Pancreas (tissue), 10 donors: ENCODE measurements at regions not wholly inside any gene's neighbourhood (a gene's known extent, or its start where the extent isn't known, plus 50 kb on each side); places are given as distances from the start of the nearest gene placed in this dataset.

Experiments
- ATAC-seq, 4 donors: fragments of 200-7000 bp; cut with Tn5 transposase; one replicate each; pipeline versions ENCODE4 v1.8.0 to v1.9.1; 2020; ENCODE audit warnings: mild to moderate bottlenecking in 4 of 4, moderate library complexity in 4 of 4
- DNase-seq, 6 donors: peaks; one replicate each; pipeline ENCODE4 v3.0.0-alpha.2; 2020
- FAIRE-seq: peaks from 2 replicates; lab custom pipeline; 2012; peaks lifted over from hg19 to GRCh38; lab: Jason Lieb, UNC
- H3K27ac ChIP-seq, 4 donors: fragments of 200-600 bp; sonication (generic); 1 replicate in 3 of 4; 2 replicates in 1 of 4; pipeline versions ENCODE4 v1.5.0 to v1.8.0; 2020
- H3K27me3 ChIP-seq, 4 donors: fragments of 200-600 bp; one replicate each; pipeline ENCODE4 v1.8.0; 2021
- H3K36me3 ChIP-seq, 3 donors: fragments of 200-600 bp; sonication (generic) in 1 of 3; one replicate each; pipeline versions ENCODE4 v1.5.0 to v1.8.0; 2020 to 2021
- H3K4me1 ChIP-seq, 3 donors: fragments of 200-600 bp; one replicate each; pipeline ENCODE4 v1.8.0; 2021
- H3K4me3 ChIP-seq, 4 donors: fragments of 200-600 bp; sonication (generic) in 2 of 4; one replicate each; pipeline versions ENCODE4 v1.5.0 to v1.8.0; 2020 to 2021
- H3K9me3 ChIP-seq, 4 donors: fragments of 200-600 bp; one replicate each; pipeline ENCODE4 v1.8.0; 2021
- WGBS, 2 donors: extraction: QIAGEN DNeasy Blood & Tissue Kit; methylation state at CpG; one replicate each; pipeline ENCODE4 v1.1.7; 2013; 5-methylcytosine and 5-hydroxymethylcytosine counted together
- intact Hi-C, 3 donors: fragments of 100-400 bp; cut with DNase I; formaldehyde crosslinking; loops; one replicate each; pipeline versions ENCODE4 v1.11.1 to v1.14.2; 2022
- TF ChIP-seq, protein P1 (sequence below), 4 donors: fragments of 200-600 bp; sonication (generic) in 3 of 4; IDR thresholded peaks; one replicate each; pipeline versions ENCODE4 v1.5.0 to v1.8.0; 2021; ENCODE audit warnings: antibody characterized with exemption in 4 of 4
- donor health status: healthy with polysubstance abuse.
- donor health status: DM: no; HTN: no; CAD: no; lungs with moderate emphysema.
- donor health status: DM: no; HTN: no; CAD: no.
- donor health status: control.
- donor health status: control.
- donor health status: Bipolar disorder and iron deficiency.
- donor health status: DM: yes; HTN: yes; CAD: no.
- donor health status: DM: no; HTN: no; CAD: no.
- donor health status: DM: no; HTN: no; CAD: no.
- donor health status: DM: yes; HTN: yes; CAD: no.

- no peak overlapping the region for H3K27ac ChIP-seq
- 38 to 45% methylated on average over 1 of the region's 1 CpG for WGBS, 2 donors
- intact Hi-C loops, result no loop called here
- no peaks in the 10 kb centered on the region for H3K9me3 ChIP-seq
- H3K36me3 ChIP-seq, result no peaks in the 10 kb centered on the region
- FAIRE-seq (no peak), DNase-seq (no peak), ATAC-seq (no peak)
- TF ChIP-seq, protein P1, sequence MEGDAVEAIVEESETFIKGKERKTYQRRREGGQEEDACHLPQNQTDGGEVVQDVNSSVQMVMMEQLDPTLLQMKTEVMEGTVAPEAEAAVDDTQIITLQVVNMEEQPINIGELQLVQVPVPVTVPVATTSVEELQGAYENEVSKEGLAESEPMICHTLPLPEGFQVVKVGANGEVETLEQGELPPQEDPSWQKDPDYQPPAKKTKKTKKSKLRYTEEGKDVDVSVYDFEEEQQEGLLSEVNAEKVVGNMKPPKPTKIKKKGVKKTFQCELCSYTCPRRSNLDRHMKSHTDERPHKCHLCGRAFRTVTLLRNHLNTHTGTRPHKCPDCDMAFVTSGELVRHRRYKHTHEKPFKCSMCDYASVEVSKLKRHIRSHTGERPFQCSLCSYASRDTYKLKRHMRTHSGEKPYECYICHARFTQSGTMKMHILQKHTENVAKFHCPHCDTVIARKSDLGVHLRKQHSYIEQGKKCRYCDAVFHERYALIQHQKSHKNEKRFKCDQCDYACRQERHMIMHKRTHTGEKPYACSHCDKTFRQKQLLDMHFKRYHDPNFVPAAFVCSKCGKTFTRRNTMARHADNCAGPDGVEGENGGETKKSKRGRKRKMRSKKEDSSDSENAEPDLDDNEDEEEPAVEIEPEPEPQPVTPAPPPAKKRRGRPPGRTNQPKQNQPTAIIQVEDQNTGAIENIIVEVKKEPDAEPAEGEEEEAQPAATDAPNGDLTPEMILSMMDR (IDR thresholded peaks at IDR 0.05), result no peak
- H3K27me3 ChIP-seq, result no peaks in the 10 kb centered on the region
- H3K4me1 ChIP-seq, result no peaks in the 10 kb centered on the region
- no peak overlapping the region for H3K4me3 ChIP-seq
Measured at GRCh38 chr13:78862446-78862845, 203.5 kb upstream of the OBI1 start.

DNA sequence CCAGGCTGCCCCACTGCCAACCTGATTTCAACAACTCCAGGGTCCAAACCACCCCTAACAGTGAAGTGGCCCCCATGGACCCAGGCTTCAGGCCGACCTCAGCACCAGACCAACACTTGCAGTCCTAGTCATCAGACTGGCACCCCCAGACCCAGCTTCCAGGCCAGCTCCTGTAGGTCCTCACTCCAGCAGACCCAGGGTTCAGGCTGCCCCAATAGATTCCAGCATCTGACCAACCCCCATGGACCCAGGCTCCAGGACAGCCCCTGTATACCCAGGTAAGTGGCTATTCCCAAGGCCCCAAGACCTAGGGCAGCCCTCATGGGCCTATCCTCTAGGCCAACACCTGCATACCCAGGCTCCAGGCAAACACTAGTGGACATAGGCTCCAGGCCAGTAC, 193.8 kb upstream of the OBI1 start:
- WGBS, 2 donors, result 61 to 75% methylated on average over 1 of the region's 1 CpG

DNA sequence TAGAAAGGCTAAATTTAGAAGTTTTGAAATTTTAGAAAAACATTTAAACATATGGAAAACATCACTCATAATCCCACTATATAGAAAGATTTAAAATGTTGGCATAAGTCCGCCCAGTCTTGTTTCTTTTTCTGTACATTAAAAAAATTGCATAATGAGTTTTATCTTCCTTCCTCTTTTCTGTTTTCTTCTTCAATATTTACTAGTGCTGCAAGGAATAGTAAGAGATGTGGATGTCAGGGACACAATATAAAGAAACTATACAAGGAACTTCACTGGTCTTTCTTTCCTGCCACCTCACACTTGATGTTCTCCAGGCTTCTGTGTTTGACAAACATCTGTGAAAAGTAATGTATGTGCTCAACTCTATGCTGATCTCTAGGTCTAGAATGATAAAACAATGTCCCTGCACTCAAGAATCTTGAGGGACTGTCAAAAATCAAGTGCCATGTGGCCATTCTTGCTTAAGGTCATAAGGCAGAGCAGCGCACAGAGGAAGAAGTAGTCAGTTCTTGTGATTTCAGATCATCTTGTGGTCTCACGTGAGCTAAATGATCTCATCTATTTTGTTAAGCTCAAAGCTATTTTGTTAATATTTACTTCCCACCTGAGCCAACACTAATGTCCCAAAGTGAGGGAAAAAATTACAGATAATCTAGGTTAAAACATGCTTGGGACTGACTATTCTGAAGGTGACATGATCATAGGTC, 186.9 kb upstream of the OBI1 start:
- Histone ChIP-seq H3K4me3 (no peak overlapping the region), H3K9me3 (no peaks in the 10 kb centered on the region), H3K27ac (no peak overlapping the region), H3K36me3 (no peaks in the 10 kb centered on the region), H3K27me3 (no peaks in the 10 kb centered on the region), H3K4me1 (no peaks in the 10 kb centered on the region)
- ATAC-seq (no peak), FAIRE-seq (no peak), DNase-seq (no peak)
- TF ChIP-seq, protein P1 (IDR thresholded peaks at IDR 0.05), result no peak
- intact Hi-C loops, result no loop called here
- 55 to 62% methylated on average over 3 of the region's 3 CpGs for WGBS, 2 donors

More for the DNA sequence above, 193.8 kb upstream of the OBI1 start:
- FAIRE-seq, result no peak
- no peak for ATAC-seq
- TF ChIP-seq, protein P1 (IDR thresholded peaks at IDR 0.05), result no peak
- H3K27me3 ChIP-seq, result no peaks in the 10 kb centered on the region
- intact Hi-C loops, result no loop called here
- H3K27ac ChIP-seq, result no peak overlapping the region
- no peaks in the 10 kb centered on the region for H3K36me3 ChIP-seq
- no peaks in the 10 kb centered on the region for H3K9me3 ChIP-seq
- DNase-seq, result peak in 2 of 6 donors; percentile 27 to 30
- no peaks in the 10 kb centered on the region for H3K4me1 ChIP-seq
- H3K4me3 ChIP-seq, result no peak overlapping the region

DNA sequence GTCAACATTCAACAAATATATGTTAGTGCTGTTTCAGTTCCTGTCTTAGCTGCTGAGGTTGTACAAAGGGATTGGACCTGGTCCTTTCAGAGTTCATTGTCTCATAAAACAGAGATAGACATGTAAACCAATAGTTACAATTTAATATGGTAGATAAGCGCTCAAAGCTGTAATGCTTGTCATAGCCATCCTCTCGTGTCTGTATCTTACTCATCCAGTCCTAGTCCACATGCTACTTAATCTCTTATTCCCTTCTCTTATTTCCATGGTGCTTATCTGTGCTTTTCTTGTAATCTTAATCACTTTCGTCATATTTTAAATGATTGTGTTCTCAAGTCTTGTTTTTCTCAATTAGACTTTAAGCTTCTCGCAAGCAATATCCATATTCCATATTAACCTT, 185.2 kb upstream of the OBI1 start:
- WGBS, 2 donors, result 52 to 68% methylated on average over 4 of the region's 4 CpGs
- Histone ChIP-seq H3K9me3 (no peaks in the 10 kb centered on the region), H3K27me3 (no peaks in the 10 kb centered on the region), H3K27ac (no peak overlapping the region), H3K4me1 (no peaks in the 10 kb centered on the region), H3K36me3 (no peaks in the 10 kb centered on the region), H3K4me3 (no peak overlapping the region)
- intact Hi-C loops, result no loop called here
- ATAC-seq, result no peak
- DNase-seq, result no peak
- FAIRE-seq, result no peak
- TF ChIP-seq, protein P1 (IDR thresholded peaks at IDR 0.05), result no peak

- no peaks in the 10 kb centered on the region for H3K4me1 ChIP-seq
- H3K4me3 ChIP-seq, result no peak overlapping the region
- H3K27ac ChIP-seq, result no peak overlapping the region
- intact Hi-C loops, result no loop called here
- no peaks in the 10 kb centered on the region for H3K9me3 ChIP-seq
- 45 to 49% methylated on average over 7 of the region's 7 CpGs for WGBS, 2 donors
- FAIRE-seq, result no peak
- DNase-seq, result no peak
- H3K36me3 ChIP-seq, result no peaks in the 10 kb centered on the region
- TF ChIP-seq, protein P1 (IDR thresholded peaks at IDR 0.05), result no peak
- H3K27me3 ChIP-seq, result no peaks in the 10 kb centered on the region
- ATAC-seq, result no peak
Measured at GRCh38 chr13:78841358-78841963, 182.5 kb upstream of the OBI1 start.
